Stimulated activated CD4-positive, alpha-beta T cell treated with anti-CD3 and anti-CD28 coated beads, Interleukin-2, amount 100 ng/mL, for 24 hours (primary cell): ENCODE measurements at regions not wholly inside any gene's neighbourhood (a gene's known extent, or its start where the extent isn't known, plus 50 kb on each side); places are given as distances from the start of the nearest gene placed in this dataset.
"Not testable (repeated sequence)": the region's sequence is repeated elsewhere in the genome, so short reads cannot be mapped to it uniquely, and the experiment has no call there.

ENCODE experiments used
- DNase-seq, 2 donors: peaks; one replicate each; pipeline ENCODE4 v3.0.0-alpha.2; 2020

- peak; percentile 15 to 23 for DNase-seq
Measured at GRCh38 chr5:148708854-148709253, 54.5 kb upstream of the HTR4 start.

DNA sequence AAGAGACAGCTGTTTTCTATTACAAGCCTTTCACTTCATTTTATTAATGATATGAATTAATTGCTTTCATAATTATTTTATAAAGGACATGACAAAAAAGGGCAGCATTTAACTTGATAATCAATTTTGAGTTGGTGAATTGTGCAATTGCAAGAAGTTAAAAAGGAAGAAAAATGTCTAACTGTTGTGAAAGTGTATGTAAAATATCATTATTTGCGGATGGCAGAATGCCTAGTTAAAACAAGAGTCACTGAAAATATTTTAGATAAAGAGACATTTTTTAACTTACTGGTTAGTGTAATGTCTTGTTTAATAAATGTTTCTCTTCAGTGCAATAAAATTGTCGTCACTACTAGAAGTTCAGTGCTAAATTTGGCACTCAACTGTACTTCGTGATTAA is 57.6 kb upstream of the HTR4 start:
- DNase-seq: no peak

DNA sequence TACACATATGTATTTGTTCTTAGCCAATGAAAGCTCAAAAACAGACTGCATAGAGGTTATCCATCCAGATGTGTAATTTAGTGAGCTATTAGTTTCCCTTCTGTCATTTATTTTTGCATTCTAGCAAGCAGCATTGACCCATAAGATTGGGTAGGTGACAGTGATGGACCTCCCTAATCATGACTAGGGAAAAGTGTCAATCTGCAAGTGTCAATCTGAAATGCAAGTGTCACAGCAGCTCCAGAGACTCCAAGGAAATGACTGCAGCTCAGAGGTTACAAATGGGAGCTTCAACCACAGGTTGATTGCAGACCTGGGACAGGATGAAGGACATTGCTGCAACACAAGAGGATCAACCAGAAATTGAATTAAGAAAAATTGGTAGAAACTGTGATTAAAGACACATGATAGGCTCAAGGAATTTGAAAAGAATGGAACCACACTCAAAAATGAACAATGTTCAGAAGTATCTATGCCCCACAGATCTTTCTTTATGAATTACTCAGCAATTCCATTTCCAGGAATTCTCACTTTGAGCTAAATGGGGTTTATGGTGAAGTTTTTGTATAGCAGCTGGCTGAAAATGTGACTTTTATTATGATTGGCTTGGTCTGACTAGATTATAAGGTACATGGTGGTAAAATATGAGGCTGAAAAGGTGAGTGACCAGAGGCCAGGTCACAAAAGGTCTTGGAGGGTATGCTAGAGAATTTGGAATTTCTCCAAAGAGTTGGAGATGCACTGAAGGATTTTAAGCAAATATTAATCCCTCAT is 59.6 kb upstream of the HTR4 start:
- no peak for DNase-seq

- no peak for DNase-seq
Measured at GRCh38 chr5:148716716-148717115, 62.4 kb upstream of the HTR4 start.

- DNase-seq: no peak
Measured at GRCh38 chr5:148717668-148718067, 63.3 kb upstream of the HTR4 start.

DNA sequence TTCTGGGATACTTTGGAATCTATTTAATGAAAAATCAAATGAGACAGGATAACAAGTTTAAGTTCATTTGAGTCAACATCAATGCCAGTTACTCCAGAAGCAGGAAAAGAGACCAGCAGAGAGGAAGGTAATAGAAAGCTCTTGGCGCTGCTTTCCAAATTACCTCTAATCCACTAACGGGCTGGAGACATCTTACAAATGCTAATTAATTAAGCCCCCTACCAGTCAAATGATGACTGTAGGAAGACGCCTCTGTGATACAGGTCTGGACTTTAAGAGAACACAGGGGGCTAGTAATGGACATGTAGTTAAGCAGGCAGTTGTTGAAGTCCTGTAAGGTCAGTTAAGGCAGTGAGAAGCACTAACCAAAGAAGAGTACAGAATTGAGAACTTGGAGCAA is 65.3 kb upstream of the HTR4 start:
- DNase-seq: no peak

DNA sequence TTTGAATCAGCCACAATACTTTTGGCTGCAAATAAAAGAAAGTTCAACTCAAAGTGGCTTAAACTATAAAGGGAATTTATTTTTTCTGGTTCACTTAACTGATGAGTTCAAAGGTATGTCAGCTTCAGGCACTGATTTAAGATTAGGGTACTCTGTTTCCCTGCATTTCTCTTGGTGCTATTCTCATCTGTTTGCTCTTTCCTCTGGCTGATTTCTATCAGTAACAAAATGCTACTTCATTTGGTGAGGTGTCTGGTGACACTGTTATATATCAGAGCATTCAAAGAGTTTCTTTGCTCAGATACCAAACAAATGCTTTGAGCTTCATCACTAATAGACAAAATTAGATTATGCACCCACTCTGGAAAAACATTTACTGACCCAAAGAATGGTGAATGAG is 65.9 kb upstream of the HTR4 start:
- no peak for DNase-seq

DNA sequence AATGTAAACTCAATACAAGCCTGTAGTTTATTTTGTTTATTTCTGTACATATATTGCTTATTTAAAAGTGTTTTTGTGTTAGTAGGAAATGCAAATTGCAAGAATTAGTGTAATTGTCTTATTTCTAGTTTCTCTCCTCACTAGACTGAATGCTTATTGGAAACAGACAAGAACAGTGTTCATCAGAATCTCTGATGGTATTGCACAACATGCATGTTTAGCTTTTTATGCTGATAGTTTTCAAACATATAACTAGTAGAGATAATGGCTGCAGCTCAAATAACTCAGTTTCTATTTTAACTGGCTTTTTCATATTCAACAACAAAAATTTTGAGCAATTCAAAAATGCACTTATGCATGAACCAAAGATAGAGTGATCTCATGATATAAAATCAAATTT is 68.8 kb upstream of the HTR4 start:
- DNase-seq: no peak

DNA sequence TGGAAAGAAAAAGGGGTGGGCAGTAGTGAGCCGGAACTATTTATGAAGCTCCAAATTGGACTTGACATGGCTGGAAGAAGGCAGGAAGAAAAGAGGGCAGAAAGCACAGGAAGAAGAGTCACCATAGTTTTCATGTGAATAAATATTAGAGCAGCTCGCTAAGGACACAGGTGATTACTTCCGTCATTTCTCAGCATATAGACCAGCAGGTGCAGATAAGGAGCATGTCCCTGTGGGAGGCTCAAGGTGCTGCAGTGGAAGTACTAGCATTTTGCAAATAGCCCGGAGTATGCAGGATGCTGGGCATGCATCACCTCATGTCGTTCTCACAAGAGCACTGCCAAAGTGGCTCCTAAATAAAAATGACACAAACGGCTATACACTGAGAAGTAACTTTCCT is 71.3 kb upstream of the HTR4 start:
- no peak for DNase-seq

DNA sequence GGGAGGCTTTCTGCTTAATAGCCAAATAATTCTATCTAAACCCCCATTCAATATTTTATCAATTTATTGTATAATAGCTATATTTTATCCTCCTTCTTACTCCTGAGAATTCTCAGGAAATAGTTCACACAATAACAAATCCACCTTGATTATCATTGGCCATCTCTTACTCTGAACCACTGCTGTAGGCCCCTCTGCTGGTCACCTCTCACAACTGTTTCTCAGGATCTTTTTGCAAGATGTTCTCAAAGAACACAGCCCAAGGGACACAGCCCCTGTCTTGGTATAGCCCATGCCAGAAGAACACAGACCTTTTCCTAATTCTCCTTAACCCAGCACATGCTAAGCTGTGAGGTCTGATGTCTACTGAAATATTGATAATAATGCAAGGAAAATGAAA is 74.9 kb upstream of the HTR4 start:
- no peak for DNase-seq

DNA sequence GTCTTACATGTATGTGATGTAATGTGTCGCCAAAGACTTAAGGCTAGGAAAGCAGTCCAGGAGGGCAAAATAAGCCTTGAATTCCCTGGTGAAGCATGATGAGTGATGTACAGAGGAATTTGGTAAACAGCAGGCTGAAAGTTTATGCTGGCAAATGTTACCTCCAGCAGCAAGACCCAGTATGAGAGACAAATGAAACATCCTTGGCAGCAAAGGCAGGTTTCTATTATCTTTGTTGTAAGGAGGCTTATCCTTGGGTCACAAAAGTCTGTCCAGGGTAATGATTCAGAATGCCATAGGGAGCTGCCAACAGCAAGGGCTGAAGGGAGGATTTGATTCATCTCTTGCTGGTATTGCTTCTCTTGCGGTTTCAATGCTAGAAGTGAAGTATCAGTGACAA is 75.9 kb upstream of the HTR4 start:
- DNase-seq: no peak

DNA sequence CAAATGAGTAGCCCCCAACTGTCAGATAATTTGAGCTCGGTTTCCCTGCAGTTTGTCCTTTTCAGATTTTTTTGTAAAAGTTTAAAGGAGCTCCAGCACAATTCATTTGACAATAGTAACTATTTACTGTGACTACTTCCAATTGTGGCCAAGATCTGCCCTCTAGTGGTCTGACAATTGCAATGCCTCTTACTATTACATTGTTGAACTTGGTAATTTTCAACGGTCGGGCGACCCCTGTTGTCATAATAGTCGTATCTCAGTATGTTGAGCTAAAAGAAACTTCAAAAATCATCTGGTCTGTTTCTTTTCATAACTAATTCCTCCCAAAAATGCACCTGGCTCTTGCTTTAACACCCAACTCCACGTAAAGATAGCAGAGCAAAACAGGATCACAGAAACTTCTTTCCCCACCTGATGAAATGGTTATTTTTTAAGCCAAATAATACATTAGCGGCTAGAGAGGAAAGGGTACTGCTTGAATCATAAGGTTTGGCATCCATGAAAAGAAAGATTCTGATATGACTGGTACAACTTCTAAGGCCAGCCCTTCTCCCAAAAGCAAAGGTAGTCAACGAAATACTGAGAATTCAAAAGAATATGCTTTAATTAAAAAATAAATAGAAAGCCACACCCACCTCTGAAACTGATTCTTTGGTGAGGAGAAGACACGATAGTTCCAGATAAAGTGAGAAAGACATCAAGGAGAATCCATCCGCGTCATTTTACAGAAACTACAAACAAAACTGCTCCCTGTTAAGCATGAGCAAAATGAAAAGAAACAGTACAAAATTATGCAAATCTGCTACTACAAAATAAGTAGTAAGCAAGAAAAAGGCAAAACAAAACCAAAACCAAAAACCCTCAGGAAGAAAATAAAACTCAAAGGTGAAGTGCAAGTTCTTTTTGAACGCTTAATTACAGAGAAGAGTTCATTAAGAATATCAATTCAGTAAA is 76.9 kb upstream of the HTR4 start:
- peak; percentile 62 to 70 for DNase-seq

GRCh38 chr5:148732692-148733091 is 78.4 kb upstream of the HTR4 start:
- no peak for DNase-seq

DNA sequence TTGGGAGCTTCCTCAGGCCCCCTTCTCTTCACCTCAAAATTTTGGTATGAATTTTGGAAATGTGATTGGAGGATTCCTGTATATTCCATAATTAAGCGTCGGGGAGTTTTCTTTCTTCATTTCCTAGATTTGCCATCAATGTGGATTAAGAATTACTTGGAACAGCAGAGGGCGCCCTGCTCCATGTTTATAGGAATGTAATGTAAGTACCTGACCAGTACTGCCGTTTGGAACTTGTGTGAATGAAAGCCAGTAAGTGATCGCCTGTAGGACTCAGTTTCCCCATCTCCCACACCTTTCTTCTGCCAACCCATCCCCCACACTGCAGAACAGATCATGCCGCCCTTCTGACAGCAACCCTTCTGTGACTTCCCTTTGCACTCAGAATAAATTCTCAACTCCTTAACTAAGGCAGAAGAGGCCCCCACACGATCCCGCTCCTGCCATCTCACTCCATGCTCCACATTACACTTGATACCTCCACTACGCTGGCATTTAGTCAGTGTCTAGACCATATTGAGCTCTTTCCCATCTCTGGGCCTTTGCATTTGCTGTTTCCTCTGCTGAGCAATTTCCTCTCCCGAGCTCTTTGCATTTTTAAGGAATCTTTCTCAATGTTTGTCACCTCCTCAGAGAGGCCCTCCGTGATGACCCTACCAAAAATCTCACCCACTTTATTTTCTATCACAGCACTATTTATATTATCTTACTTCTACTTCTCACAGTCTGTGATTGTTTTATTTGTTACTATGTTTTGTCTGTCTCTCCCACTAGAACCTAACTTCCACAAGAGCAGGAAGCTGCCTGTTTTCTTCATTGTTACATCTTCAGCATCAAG is 79.5 kb upstream of the HTR4 start:
- DNase-seq: peak; percentile 75 to 81

DNA sequence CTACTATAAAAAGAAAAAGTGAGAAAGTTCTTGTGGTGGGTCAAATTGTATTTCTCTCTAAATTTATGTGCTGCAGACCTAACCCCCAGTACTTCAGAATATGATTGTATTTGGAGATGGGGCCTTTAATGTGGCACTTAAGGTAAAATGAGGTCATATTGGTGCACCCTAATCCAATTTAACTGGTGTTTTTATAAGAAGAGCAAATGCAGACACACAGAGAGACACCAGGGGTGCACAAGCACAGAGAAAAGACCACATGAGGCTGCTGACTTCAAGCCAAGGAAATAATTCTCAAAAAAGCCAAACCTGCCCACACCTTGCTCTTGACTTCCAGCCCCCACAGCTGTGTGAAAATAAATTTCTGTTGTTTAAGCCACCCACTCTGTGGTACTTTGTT is 80.2 kb upstream of the HTR4 start:
- no peak for DNase-seq

GRCh38 chr5:148735301-148735835 is 81.0 kb upstream of the HTR4 start:
- DNase-seq: no peak

DNA sequence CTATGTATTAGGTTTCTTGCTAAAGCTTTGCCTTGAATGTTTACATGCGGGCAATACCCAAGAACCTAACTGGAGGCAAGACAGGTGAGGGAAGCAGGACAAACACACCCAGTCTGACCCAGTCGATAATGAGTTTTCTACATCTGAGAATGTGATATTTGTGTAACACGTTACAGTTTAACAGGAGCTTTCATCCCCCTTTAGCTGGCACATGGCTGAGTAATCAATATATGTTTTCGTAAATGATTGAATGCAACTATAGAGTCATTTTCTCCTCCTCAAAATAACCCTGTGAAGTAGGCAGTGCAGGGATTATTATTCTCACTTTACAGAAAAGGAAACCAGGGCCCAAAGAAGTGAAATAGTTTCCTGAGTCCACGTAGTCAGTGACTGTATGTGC is 84.7 kb upstream of the HTR4 start:
- DNase-seq: no peak

DNA sequence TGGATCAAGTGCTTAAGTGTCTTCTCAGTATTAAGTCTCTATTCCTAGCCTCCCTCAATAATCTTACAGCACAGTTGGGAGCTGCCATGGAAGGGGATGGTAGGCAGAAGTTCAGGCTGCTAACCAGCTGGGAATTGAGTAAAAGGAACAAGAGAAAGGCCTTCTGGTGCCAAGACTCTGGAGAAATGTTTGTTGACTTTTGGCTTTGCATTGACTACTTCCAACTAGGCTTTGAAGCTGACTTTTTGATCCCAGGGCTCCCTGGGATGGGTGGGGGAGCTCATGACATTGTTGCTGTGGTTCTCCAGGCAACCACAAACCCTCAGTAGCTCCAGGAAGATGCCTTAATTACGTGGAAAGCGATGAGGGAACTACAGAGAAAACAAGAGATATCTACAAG is 85.2 kb upstream of the HTR4 start:
- DNase-seq: no peak

DNA sequence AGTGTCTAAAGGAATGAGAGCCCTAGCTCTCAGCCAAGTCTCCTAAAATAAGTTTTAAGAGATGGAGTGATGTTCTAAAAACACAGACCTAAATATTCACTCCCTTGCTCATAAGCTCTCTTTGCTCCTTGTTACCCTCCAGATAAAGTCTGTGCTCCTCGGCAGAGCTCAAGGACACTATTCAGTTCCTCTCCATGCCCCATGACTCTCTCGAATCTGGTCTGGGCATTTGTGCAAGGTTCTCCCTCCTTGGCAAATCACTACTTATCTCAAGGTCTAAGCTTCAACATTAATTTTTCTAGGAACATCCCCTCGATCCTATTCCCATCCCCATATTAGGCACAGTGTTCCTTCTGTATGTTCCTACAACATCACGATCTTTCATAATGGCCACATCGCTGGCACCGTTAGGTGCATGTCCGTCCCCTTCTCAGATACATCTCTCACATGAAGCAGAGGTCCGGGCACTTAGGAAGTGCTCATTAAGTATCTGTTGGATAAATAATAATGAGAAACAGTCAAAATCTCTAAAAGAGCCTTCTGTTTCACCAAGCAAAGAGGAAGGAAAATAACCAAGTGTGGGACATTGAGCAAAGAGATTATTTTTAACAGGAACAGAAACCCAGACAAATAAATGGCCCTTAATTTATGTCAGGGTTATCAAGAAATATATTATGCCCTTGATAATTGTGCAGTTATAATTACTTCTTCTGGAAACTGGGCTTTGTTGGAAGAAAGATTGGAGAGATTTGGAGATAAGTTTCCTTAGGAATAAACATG is 85.9 kb upstream of the HTR4 start:
- no peak for DNase-seq

DNA sequence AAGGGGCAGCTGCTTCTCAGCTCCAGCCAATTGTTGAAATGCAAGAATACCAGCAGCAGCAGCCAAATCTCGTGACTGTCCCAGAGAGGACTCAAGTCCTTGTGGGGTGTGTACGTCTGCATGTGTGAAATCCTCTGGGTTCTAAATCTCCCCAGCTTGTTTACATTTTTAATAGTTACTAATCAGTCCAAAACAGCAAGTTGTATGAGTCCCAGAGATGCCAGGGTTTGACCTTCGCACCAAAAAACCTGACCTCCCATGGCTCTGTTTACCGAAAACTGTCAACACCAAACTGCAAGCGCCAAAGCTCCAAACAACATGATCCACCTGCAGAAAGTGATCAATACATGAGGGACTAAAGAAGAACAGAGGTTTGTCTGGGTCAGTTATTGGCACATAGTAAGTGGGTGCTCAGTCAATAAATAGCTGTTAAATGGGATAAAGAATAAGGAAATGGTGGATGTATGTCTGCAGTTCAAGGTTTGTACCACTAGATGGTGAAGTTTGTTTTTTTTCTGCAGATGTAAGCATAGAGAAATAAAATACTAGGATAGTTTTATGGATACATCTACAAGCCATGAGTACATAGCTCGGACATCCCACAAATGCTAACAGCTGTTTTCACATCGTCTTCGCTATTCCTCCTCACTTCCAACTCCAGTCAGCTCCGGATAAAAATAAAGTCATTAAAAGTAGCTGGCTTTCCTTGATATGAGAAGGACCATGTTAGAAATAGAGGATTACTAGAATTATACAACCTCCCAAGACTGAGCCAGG is 85.3 kb upstream of the ADRB2 start:
- no peak for DNase-seq

- not testable (repeated sequence) for DNase-seq
Measured at GRCh38 chr5:148741766-148742165, 84.6 kb upstream of the ADRB2 start.
